ENCODE measurements at regions not wholly inside any gene's neighbourhood (a gene's known extent, or its start where the extent isn't known, plus 50 kb on each side); places are given as distances from the start of the nearest gene placed in this dataset.

GRCh38 chr9:3125602-3126405 is 281.9 kb upstream of the PUM3 start:
- TF ChIP-seq CTCF (tag by site-specific recombination; IDR thresholded peaks at IDR 0.05) (no peak), PBX3 (CRISPR knock-in tag; IDR thresholded peaks at IDR 0.05) (no peak), ZSCAN5A (tag by site-specific recombination; IDR thresholded peaks at IDR 0.05) (no peak)

Measured in HEK293 (cell line).